Parathyroid adenoma (tissue), 2 donors: ENCODE measurements at regions not wholly inside any gene's neighbourhood (a gene's known extent, or its start where the extent isn't known, plus 50 kb on each side); places are given as distances from the start of the nearest gene placed in this dataset.

ENCODE experiments used
- H2AFZ ChIP-seq: fragments of 300-600 bp; sonication (generic); one replicate; pipeline ENCODE4 v1.7.0; 2017; ENCODE audit warnings: antibody characterized with exemption, mild to moderate bottlenecking
- H3K27ac ChIP-seq: fragments of 300-600 bp; sonication (generic); one replicate; pipeline ENCODE4 v1.7.0; 2017
- H3K27me3 ChIP-seq: fragments of 300-600 bp; sonication (generic); one replicate; pipeline ENCODE4 v1.7.0; 2017; ENCODE audit warnings: low read length; ENCODE audit not compliant: control insufficient read depth, insufficient read depth
- H3K36me3 ChIP-seq: fragments of 300-600 bp; sonication (generic); one replicate; pipeline ENCODE4 v1.7.0; 2017; ENCODE audit warnings: low read length; ENCODE audit not compliant: control insufficient read depth, insufficient read depth
- H3K4me1 ChIP-seq: fragments of 300-600 bp; sonication (generic); one replicate; pipeline ENCODE4 v1.7.0; 2017; ENCODE audit warnings: control low read depth
- H3K4me2 ChIP-seq: fragments of 300-600 bp; sonication (generic); one replicate; pipeline ENCODE4 v1.7.0; 2017; ENCODE audit warnings: low read length
- H3K4me3 ChIP-seq: fragments of 300-600 bp; sonication (generic); one replicate; pipeline ENCODE4 v1.7.0; 2017; ENCODE audit warnings: low read depth, low read length
- H3K79me2 ChIP-seq: fragments of 300-600 bp; sonication (generic); one replicate; pipeline ENCODE4 v1.7.0; 2017; ENCODE audit warnings: control low read depth
- H3K9ac ChIP-seq: fragments of 300-600 bp; sonication (generic); one replicate; pipeline ENCODE4 v1.7.0; 2017; ENCODE audit warnings: mild to moderate bottlenecking
- H3K9me3 ChIP-seq: fragments of 300-600 bp; sonication (generic); one replicate; pipeline ENCODE4 v1.7.0; 2017; ENCODE audit warnings: low read length; ENCODE audit not compliant: control insufficient read depth
- TF ChIP-seq, protein P1 (sequence below): fragments of 300-600 bp; sonication (generic); IDR thresholded peaks from one replicate; pipeline ENCODE4 v1.7.0; 2017; ENCODE audit warnings: antibody characterized with exemption, mild to moderate bottlenecking
- donor health status: primary hyperparathyroidism.

DNA sequence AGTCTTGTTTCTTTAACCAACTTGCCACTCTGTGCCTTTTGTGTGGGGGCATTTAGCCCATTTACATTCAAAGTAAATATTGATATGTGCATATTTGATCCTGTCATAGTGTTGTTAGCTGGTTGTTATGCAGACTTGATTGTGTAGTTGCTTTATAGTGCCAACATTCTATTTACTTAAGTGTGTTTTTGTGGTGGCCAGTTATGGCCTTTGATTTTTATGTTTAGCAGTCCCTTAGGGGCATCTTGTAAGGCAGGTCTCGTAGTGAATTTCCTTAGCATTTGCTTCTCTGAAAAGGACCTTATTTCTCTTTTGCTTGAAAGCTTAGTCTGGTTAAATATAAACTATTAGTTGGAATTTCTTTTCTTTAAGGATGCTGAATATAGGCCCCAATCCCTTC lies 282.8 kb upstream of the NECTIN3 start:
- no peaks in the 10 kb centered on the region for H3K79me2 ChIP-seq
- H3K36me3 ChIP-seq, result no peaks in the 10 kb centered on the region
- TF ChIP-seq, protein P1, sequence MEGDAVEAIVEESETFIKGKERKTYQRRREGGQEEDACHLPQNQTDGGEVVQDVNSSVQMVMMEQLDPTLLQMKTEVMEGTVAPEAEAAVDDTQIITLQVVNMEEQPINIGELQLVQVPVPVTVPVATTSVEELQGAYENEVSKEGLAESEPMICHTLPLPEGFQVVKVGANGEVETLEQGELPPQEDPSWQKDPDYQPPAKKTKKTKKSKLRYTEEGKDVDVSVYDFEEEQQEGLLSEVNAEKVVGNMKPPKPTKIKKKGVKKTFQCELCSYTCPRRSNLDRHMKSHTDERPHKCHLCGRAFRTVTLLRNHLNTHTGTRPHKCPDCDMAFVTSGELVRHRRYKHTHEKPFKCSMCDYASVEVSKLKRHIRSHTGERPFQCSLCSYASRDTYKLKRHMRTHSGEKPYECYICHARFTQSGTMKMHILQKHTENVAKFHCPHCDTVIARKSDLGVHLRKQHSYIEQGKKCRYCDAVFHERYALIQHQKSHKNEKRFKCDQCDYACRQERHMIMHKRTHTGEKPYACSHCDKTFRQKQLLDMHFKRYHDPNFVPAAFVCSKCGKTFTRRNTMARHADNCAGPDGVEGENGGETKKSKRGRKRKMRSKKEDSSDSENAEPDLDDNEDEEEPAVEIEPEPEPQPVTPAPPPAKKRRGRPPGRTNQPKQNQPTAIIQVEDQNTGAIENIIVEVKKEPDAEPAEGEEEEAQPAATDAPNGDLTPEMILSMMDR, result no peak
- H3K27ac ChIP-seq, result no peak overlapping the region
- H3K4me1 ChIP-seq, result no peaks in the 10 kb centered on the region
- H3K27me3 ChIP-seq, result no peaks in the 10 kb centered on the region
- H3K4me3 ChIP-seq, result no peak overlapping the region
- no peak overlapping the region for H2AFZ ChIP-seq
- H3K9ac ChIP-seq, result no peak overlapping the region
- H3K9me3 ChIP-seq, result no peaks in the 10 kb centered on the region
- H3K4me2 ChIP-seq, result no peak overlapping the region

GRCh38 chr3:110789315-110789714 lies 282.3 kb upstream of the NECTIN3 start:
- TF ChIP-seq, protein P1, result no peak
- H2AFZ ChIP-seq, result no peak overlapping the region
- no peak overlapping the region for H3K9ac ChIP-seq
- no peaks in the 10 kb centered on the region for H3K4me1 ChIP-seq
- H3K36me3 ChIP-seq, result no peaks in the 10 kb centered on the region
- H3K9me3 ChIP-seq, result no peaks in the 10 kb centered on the region
- no peak overlapping the region for H3K4me3 ChIP-seq
- no peaks in the 10 kb centered on the region for H3K79me2 ChIP-seq
- H3K27ac ChIP-seq, result no peak overlapping the region
- H3K27me3 ChIP-seq, result no peaks in the 10 kb centered on the region
- no peak overlapping the region for H3K4me2 ChIP-seq

GRCh38 chr3:110790631-110791030 lies 281.0 kb upstream of the NECTIN3 start:
- H3K4me1 ChIP-seq, result no peaks in the 10 kb centered on the region
- no peak overlapping the region for H3K4me3 ChIP-seq
- no peaks in the 10 kb centered on the region for H3K9me3 ChIP-seq

DNA sequence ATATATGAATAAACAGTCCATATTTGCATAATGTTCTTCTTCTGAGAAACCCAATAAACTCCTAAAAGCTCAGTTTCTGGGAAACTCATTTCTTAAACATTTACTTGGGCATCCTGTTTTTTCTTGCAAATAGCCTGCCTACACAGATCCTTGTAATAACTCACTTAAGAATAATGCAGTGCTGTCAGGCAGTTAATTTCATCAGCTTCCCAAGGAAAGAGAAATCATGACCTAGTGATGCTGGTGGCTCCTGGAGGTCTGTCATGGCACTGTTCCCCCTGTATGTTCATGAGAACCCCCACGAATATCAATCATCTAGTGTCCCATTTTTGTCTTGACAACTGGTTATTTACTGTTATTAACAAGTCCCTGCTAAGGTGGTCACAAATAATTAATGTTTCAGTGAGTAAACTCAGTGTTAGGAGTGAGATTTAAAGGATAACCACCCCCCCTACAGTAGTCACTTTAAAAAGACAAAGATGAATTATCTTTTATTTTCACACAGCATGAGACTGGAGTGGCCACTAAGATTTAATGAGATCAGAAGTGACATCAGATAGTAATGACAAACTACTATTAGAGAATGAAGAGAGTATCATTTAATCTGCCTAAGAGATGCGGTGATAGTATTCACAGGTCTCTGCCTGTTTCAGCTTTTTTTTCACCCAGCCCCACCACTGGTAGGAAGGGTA lies 279.5 kb upstream of the NECTIN3 start:
- no peaks in the 10 kb centered on the region for H3K4me1 ChIP-seq
- no peaks in the 10 kb centered on the region for H3K9me3 ChIP-seq
- H3K4me3 ChIP-seq, result no peak overlapping the region
- TF ChIP-seq, protein P1, result no peak
- H3K27me3 ChIP-seq, result no peaks in the 10 kb centered on the region
- H3K9ac ChIP-seq, result no peak overlapping the region
- H3K4me2 ChIP-seq, result no peak overlapping the region
- H3K36me3 ChIP-seq, result no peaks in the 10 kb centered on the region
- H2AFZ ChIP-seq, result no peak overlapping the region
- H3K27ac ChIP-seq, result no peak overlapping the region
- H3K79me2 ChIP-seq, result no peaks in the 10 kb centered on the region

More at GRCh38 chr3:110790631-110791030, 281.0 kb upstream of the NECTIN3 start:
- H3K4me2 ChIP-seq, result no peak overlapping the region
- H2AFZ ChIP-seq, result no peak overlapping the region
- no peaks in the 10 kb centered on the region for H3K27me3 ChIP-seq
- H3K9ac ChIP-seq, result no peak overlapping the region
- no peaks in the 10 kb centered on the region for H3K79me2 ChIP-seq
- TF ChIP-seq, protein P1, result no peak
- H3K27ac ChIP-seq, result no peak overlapping the region
- H3K36me3 ChIP-seq, result no peaks in the 10 kb centered on the region

- Histone ChIP-seq H3K9ac (no peak overlapping the region), H3K79me2 (no peaks in the 10 kb centered on the region)
- TF ChIP-seq, protein P1, result no peak
Observed at GRCh38 chr3:110793611-110794010, 278.0 kb upstream of the NECTIN3 start.

More at GRCh38 chr3:110793611-110794010, 278.0 kb upstream of the NECTIN3 start:
- Histone ChIP-seq H3K4me2 (no peak overlapping the region), H3K9me3 (no peaks in the 10 kb centered on the region), H3K4me3 (no peak overlapping the region), H2AFZ (no peak overlapping the region), H3K4me1 (no peaks in the 10 kb centered on the region), H3K27ac (no peak overlapping the region), H3K36me3 (no peaks in the 10 kb centered on the region), H3K27me3 (no peaks in the 10 kb centered on the region)
